Suprapubic skin (tissue), 4 donors: ENCODE measurements at regions not wholly inside any gene's neighbourhood (a gene's known extent, or its start where the extent isn't known, plus 50 kb on each side); places are given as distances from the start of the nearest gene placed in this dataset.

Experiments used
- CTCF ChIP-seq, 2 donors: fragments of 200-600 bp in 1 of 2; fragments of 450-650 bp in 1 of 2; sonication (generic) in 1 of 2; IDR thresholded peaks; one replicate each; pipeline ENCODE4 v1.5.1; 2016 to 2019; ENCODE audit warnings: antibody characterized with exemption in 2 of 2, mild to moderate bottlenecking in 1 of 2, moderate library complexity in 1 of 2
- EP300 ChIP-seq: sonication (generic); formaldehyde crosslinking; IDR thresholded peaks from one replicate; pipeline ENCODE4 v1.6.1; 2017; ENCODE audit warnings: antibody characterized with exemption
- POLR2AphosphoS5 ChIP-seq, 3 donors: sonication (generic); formaldehyde crosslinking; IDR thresholded peaks; one replicate each; pipeline ENCODE4 v1.6.1; 2017; ENCODE audit warnings: antibody characterized with exemption in 3 of 3

- no peak for TF ChIP-seq POLR2AphosphoS5 (IDR thresholded peaks at IDR 0.05)
- no peak for TF ChIP-seq CTCF (IDR thresholded peaks at IDR 0.05)
- TF ChIP-seq EP300: no peak
These were observed 158.7 kb upstream of the HMHB1 start for GRCh38 chr5:143653256-143653655.
